ENCODE measurements at regions not wholly inside any gene's neighbourhood (a gene's known extent, or its start where the extent isn't known, plus 50 kb on each side); places are given as distances from the start of the nearest gene placed in this dataset.

DNA sequence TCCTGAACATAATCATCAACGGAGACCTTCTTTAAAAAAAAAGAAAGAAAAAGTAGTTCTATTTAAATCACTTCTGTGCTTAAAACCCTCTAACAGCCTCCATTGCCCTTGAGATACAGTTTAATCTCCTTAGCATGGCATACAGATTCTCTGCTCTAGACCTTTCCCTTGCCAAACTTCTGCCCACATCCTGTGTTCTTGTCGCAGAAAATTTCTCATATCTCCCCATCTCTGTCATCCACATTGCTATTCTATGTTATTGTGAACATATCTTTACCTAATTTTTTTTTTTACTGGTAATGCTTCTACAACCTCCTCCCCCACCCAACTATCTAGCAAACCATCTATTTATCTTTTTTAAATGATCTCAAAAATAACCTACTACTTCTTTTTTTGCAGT, 135.7 kb upstream of the PROX1 start:
- TF ChIP-seq, protein P1, sequence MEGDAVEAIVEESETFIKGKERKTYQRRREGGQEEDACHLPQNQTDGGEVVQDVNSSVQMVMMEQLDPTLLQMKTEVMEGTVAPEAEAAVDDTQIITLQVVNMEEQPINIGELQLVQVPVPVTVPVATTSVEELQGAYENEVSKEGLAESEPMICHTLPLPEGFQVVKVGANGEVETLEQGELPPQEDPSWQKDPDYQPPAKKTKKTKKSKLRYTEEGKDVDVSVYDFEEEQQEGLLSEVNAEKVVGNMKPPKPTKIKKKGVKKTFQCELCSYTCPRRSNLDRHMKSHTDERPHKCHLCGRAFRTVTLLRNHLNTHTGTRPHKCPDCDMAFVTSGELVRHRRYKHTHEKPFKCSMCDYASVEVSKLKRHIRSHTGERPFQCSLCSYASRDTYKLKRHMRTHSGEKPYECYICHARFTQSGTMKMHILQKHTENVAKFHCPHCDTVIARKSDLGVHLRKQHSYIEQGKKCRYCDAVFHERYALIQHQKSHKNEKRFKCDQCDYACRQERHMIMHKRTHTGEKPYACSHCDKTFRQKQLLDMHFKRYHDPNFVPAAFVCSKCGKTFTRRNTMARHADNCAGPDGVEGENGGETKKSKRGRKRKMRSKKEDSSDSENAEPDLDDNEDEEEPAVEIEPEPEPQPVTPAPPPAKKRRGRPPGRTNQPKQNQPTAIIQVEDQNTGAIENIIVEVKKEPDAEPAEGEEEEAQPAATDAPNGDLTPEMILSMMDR (IDR thresholded peaks at IDR 0.05; ENCODE audit: low read depth, low read length): no peak
- in situ Hi-C loops (cut with HindIII; ENCODE audit: low sequenced_read_pairs): no loop called here
- no peak overlapping the region for H3K4me3 ChIP-seq (ENCODE audit: low read depth, low read length)
- no peak for DNase-seq (ENCODE audit: low read depth, low spot score)

DNA sequence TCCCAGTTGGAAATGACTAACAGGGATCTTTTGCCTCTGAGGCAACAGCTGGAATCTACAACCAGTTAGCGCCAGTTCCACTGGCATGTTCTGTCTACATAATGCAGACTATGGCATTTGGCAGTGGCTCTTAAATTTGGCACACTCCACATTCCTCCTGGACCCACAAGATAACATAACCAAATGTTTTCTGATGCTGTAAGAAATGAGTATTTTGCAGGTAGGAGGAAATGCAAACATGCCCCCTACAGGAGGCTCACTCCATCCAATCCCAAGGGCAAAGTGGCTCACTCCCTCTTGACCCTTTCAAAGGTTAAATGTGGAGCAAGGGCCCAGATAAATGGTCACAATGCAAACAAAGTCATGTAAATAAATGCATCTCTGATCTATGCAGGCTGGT, 129.2 kb upstream of the PROX1 start:
- in situ Hi-C loops (cut with HindIII; ENCODE audit: low sequenced_read_pairs): no loop called here
- H3K4me3 ChIP-seq (ENCODE audit: low read depth, low read length): no peak overlapping the region
- no peak for DNase-seq (ENCODE audit: low read depth, low spot score)
- TF ChIP-seq, protein P1 (IDR thresholded peaks at IDR 0.05; ENCODE audit: low read depth, low read length): no peak

DNA sequence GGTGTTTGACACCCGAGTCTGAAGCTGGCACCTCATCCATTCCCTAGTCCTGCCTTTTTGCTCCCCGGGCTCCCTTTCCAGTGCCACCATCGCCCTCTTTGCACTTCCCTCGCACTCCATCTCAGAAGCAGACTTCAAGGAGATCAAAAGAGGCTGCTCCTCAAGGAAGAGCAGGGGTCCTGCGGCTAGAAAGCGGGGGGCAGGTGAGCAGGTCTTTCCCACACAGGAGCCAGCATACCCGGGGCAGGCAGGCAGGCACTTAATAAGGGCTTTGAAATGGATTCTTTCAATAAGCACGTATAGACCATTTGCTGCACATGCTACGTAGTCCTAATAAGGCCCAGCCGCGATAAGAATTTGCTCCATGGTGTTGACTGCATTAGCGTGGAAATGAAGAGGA, 125.9 kb upstream of the PROX1 start:
- no peak for DNase-seq (ENCODE audit: low read depth, low spot score)
- TF ChIP-seq, protein P1 (IDR thresholded peaks at IDR 0.05; ENCODE audit: low read depth, low read length): no peak
- no peak overlapping the region for H3K4me3 ChIP-seq (ENCODE audit: low read depth, low read length)
- in situ Hi-C loops (cut with HindIII; ENCODE audit: low sequenced_read_pairs): no loop called here

DNA sequence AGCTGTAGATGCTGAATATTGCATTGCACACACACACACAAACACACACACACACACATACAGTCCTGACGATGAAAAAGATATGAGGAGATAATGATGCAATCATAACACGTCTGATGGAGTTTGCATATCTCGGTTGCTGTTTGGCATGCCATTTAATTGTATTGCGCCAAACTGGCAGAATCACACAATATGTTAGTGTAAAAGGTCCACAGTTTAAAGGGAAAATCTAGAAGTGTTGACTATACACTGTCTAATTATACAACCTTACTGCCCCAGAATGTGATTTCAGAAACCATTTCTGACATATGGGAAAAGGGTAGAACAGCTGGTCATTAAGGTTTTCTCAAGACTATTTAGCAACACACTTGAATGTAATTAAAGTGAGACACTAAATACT, 123.7 kb upstream of the PROX1 start:
- no peak for DNase-seq (ENCODE audit: low read depth, low spot score)
- H3K4me3 ChIP-seq (ENCODE audit: low read depth, low read length): no peak overlapping the region
- in situ Hi-C loops (cut with HindIII; ENCODE audit: low sequenced_read_pairs): no loop called here
- TF ChIP-seq, protein P1 (IDR thresholded peaks at IDR 0.05; ENCODE audit: low read depth, low read length): no peak

DNA sequence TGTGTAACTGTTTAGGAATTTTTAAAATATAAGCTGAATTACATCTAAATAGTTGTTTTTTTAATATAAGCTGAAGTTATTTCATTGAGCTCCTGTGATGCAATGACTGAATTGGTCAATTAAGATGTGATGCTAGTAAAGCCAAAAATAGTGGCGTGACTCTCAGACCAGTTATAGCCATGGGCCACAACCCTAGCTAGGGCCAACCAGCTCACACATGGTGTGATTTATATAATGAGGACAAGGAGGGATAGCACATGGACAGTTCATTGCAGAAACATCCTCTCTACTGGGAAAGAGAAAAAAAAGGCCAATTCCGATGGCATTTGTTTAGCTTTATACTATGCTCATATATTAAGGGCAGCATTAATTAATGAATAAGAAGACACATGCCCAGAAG, 119.3 kb upstream of the PROX1 start:
- in situ Hi-C loops (cut with HindIII; ENCODE audit: low sequenced_read_pairs): no loop called here
- TF ChIP-seq, protein P1 (IDR thresholded peaks at IDR 0.05; ENCODE audit: low read depth, low read length): no peak
- H3K4me3 ChIP-seq (ENCODE audit: low read depth, low read length): no peak overlapping the region
- no peak for DNase-seq (ENCODE audit: low read depth, low spot score)

DNA sequence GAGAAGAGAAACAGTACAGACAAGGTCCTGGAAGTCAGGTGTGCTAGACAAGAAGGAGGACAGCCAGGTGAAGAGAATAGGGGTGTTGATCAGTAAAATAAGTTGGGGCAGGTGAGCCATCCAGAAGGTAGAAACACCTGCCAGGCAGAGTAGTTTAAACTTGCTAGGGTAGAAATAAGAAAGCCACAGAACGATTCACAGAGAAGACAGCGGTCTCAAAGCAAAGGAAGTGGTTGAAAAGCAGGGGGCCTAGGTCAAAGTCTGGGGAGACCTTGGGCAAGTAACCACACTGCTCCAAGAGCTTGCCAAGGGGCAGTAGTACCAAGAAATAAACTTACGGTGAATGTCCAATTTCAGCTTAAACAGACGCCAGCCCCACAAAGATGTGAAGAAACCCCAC, 116.6 kb upstream of the PROX1 start:
- no peak overlapping the region for H3K4me3 ChIP-seq (ENCODE audit: low read depth, low read length)
- in situ Hi-C loops (cut with HindIII; ENCODE audit: low sequenced_read_pairs): no loop called here
- TF ChIP-seq, protein P1 (IDR thresholded peaks at IDR 0.05; ENCODE audit: low read depth, low read length): no peak
- no peak for DNase-seq (ENCODE audit: low read depth, low spot score)

DNA sequence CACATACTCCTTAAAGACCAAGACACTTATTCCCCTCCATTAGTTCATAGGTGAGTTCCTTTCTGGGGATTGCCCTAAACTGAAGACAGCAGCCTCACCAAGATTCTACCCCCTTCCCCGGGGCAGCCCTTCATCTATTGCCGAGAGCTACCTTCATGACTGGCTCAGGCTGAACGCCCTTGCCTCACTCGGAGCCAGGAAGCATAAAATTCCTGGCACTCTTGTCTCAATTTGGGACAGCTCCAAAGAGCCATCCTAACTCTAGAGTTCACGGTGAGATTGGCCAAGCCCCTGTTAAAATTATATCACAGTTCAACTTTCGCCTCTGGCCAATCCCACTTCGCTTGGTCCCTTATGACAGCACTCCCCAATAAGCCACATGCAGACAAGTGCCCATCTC, 113.0 kb upstream of the PROX1 start:
- TF ChIP-seq, protein P1 (IDR thresholded peaks at IDR 0.05; ENCODE audit: low read depth, low read length): no peak
- no peak for DNase-seq (ENCODE audit: low read depth, low spot score)
- in situ Hi-C loops (cut with HindIII; ENCODE audit: low sequenced_read_pairs): no loop called here
- H3K4me3 ChIP-seq (ENCODE audit: low read depth, low read length): no peak overlapping the region
